Colonic mucosa (tissue), 4 donors: ENCODE measurements at regions not wholly inside any gene's neighbourhood (a gene's known extent, or its start where the extent isn't known, plus 50 kb on each side); places are given as distances from the start of the nearest gene placed in this dataset.
A peak's percentile ranks its signal among the peaks of the same experiment; 100 is the strongest.

Experiments used
- DNase-seq: peaks from one replicate; pipeline ENCODE4 v3.0.0-alpha.2; 2020
- H3K27ac ChIP-seq: fragments of 200-600 bp; one replicate; pipeline ENCODE4 v1.8.0; 2021
- H3K27me3 ChIP-seq: fragments of 200-600 bp; one replicate; pipeline ENCODE4 v1.8.0; 2021
- H3K36me3 ChIP-seq: fragments of 200-600 bp; one replicate; pipeline ENCODE4 v1.8.0; 2021
- H3K4me1 ChIP-seq: fragments of 200-600 bp; one replicate; pipeline ENCODE4 v1.8.0; 2021; ENCODE audit warnings: mild to moderate bottlenecking
- H3K4me3 ChIP-seq: fragments of 200-600 bp; one replicate; pipeline ENCODE4 v1.8.0; 2021
- H3K9ac ChIP-seq, 2 donors: one replicate each; pipeline ENCODE4 v1.7.0; 2013; ENCODE audit warnings: control low read depth in 2 of 2, low read depth in 2 of 2, low read length in 2 of 2
- H3K9me3 ChIP-seq: fragments of 200-600 bp; one replicate; pipeline ENCODE4 v1.8.0; 2021
- intact Hi-C: fragments of 100-400 bp; cut with DNase I; formaldehyde crosslinking; loops from one replicate; pipeline ENCODE4 v1.14.1; 2022
- TF ChIP-seq, protein P1 (sequence below): fragments of 200-600 bp; IDR thresholded peaks from one replicate; pipeline ENCODE4 v1.8.0; 2022; ENCODE audit warnings: antibody characterized with exemption, mild to moderate bottlenecking
- donor health status: healthy.
- donor health status: DM: no; HTN: no; CAD: no.
- donor health status: DM: no; HTN: no; CAD: no.

DNA sequence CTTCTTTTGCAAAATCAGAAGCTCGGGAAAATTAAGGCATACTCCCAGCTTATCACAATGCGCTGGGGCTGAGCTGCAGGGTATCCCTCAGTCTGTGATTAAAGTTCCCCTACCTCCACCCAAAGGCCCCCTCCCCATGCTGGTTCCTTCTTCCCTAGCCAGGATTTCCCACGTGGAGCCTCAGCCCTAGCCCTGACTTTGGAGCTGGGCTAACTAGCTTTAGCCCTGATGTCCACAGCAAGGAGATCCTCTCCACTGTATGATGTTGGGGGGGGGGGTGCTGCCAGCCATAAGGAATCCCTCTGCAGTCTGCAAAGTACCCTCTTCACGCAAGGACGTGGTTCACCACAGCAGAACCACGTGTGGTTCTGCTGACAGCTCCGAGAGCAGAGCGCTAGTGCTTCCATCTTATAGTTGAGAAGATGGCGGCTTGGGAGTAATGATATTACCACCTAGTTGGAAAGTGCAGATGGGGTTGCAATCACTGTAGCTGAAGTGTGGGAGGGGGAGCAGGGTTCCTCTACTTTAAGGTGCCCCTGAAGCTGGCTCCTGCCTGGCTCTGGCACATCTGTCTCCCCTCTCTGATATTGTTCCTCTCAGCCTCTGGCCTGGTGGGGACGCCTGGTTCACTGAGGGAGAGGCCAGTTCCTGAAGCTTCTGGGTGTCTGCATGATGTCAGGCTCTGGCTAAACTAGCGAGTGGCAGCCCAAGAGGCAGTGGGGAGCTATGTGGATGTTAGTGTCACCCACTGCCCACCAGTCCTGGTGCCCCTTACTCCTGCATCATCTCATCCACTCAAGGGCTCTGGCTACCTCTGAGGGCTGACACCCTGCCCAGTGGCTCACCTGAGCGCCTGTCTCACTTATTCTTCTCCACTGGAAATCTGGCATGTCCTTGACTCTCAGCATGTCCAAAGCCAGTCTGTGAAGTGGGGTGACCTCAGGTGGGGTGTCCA, 270.7 kb downstream of the RPS24 start:
- H3K9me3 ChIP-seq: no peaks in the 10 kb centered on the region
- no peaks in the 10 kb centered on the region for H3K4me1 ChIP-seq
- no peaks in the 10 kb centered on the region for H3K27me3 ChIP-seq
- no peak overlapping the region for H3K4me3 ChIP-seq
- peak; percentile 17 for DNase-seq
- H3K9ac ChIP-seq: no peak overlapping the region
- H3K27ac ChIP-seq: no peak overlapping the region
- intact Hi-C loops: loop anchor here (10.0 kb wide), 2 partner anchors 260 to 890 kb away; no protein-coding TSS in a partner anchor
- H3K36me3 ChIP-seq: no peaks in the 10 kb centered on the region
- TF ChIP-seq, protein P1, sequence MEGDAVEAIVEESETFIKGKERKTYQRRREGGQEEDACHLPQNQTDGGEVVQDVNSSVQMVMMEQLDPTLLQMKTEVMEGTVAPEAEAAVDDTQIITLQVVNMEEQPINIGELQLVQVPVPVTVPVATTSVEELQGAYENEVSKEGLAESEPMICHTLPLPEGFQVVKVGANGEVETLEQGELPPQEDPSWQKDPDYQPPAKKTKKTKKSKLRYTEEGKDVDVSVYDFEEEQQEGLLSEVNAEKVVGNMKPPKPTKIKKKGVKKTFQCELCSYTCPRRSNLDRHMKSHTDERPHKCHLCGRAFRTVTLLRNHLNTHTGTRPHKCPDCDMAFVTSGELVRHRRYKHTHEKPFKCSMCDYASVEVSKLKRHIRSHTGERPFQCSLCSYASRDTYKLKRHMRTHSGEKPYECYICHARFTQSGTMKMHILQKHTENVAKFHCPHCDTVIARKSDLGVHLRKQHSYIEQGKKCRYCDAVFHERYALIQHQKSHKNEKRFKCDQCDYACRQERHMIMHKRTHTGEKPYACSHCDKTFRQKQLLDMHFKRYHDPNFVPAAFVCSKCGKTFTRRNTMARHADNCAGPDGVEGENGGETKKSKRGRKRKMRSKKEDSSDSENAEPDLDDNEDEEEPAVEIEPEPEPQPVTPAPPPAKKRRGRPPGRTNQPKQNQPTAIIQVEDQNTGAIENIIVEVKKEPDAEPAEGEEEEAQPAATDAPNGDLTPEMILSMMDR: no peak

DNA sequence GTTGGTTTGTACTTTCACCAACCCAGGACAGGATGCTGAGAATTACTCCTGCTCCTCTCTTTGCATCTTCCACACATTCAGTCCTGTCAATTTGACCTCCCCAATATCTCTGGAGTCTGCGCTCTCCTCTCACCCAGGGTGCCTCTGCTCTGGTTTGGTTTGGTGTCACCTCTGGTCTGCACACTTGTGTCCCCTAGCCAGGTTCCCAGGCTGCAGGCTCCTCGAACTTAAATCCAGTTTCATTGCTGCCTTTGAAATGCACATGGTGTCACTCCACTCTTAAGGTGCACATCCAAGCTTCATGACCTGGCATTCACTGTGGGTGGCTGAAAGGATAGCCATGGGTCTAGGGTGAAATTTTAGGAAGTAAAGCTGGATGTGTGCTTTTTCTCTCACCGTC, 271.6 kb downstream of the RPS24 start:
- no peak for DNase-seq
- H3K27ac ChIP-seq: no peak overlapping the region
- H3K4me3 ChIP-seq: no peak overlapping the region
- no peaks in the 10 kb centered on the region for H3K4me1 ChIP-seq
- H3K36me3 ChIP-seq: no peaks in the 10 kb centered on the region
- intact Hi-C loops: loop anchor here (10.0 kb wide), 2 partner anchors 261 to 889 kb away; no protein-coding TSS in a partner anchor
- TF ChIP-seq, protein P1: no peak
- no peak overlapping the region for H3K9ac ChIP-seq
- H3K9me3 ChIP-seq: no peaks in the 10 kb centered on the region
- no peaks in the 10 kb centered on the region for H3K27me3 ChIP-seq

DNA sequence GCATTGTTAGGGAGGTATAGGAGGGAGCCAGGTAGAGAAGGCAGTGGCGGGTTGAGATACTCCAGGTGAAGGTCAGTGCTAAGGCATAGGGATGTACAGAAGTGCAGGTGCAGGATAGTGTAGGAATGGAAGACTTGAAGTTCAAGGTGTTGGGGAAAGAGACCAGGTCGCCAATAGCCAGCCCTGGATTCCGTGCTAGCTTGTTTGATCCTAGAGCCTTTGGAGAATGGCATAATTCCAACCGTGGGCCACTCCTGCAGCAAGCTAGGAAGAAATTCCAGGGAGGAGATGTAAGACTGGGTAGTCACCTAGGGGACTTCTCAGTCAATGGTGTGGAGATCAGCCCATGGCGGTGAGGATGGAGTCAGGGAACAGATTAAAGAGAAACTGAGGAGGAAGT, 272.7 kb downstream of the RPS24 start:
- Histone ChIP-seq H3K36me3 (no peaks in the 10 kb centered on the region), H3K9me3 (no peaks in the 10 kb centered on the region), H3K27ac (no peak overlapping the region), H3K4me1 (no peaks in the 10 kb centered on the region), H3K9ac (no peak overlapping the region), H3K27me3 (no peaks in the 10 kb centered on the region), H3K4me3 (no peak overlapping the region)
- TF ChIP-seq, protein P1: no peak
- DNase-seq: peak; percentile 13
- intact Hi-C loops: loop anchor here (10.0 kb wide), 2 partner anchors 262 to 888 kb away; no protein-coding TSS in a partner anchor

DNA sequence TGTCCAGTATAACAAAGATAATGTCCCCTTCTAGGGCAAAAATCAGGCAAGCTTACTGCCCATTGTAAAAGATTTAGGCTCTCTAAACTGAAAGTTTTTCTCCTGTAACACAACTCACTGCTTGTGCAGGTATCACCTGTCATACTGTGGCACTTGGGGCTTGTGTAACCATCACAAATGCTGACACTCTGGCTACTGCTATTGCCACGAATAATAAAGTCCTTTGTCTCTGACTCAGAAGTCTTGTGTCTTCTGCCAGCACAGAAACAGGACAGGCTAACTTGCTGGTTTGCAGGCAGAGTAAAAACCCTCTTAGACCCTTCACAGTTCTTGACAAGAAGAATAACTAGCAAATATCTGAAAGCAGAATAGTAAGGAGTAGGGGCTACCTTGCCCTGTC, 273.9 kb downstream of the RPS24 start:
- no peaks in the 10 kb centered on the region for H3K4me1 ChIP-seq
- H3K9ac ChIP-seq: no peak overlapping the region
- H3K4me3 ChIP-seq: no peak overlapping the region
- TF ChIP-seq, protein P1: no peak
- no peak overlapping the region for H3K27ac ChIP-seq
- intact Hi-C loops: loop anchor here (10.0 kb wide), 2 partner anchors 263 to 887 kb away; no protein-coding TSS in a partner anchor
- DNase-seq: peak; percentile 2
- H3K36me3 ChIP-seq: no peaks in the 10 kb centered on the region
- no peaks in the 10 kb centered on the region for H3K9me3 ChIP-seq
- H3K27me3 ChIP-seq: no peaks in the 10 kb centered on the region

DNA sequence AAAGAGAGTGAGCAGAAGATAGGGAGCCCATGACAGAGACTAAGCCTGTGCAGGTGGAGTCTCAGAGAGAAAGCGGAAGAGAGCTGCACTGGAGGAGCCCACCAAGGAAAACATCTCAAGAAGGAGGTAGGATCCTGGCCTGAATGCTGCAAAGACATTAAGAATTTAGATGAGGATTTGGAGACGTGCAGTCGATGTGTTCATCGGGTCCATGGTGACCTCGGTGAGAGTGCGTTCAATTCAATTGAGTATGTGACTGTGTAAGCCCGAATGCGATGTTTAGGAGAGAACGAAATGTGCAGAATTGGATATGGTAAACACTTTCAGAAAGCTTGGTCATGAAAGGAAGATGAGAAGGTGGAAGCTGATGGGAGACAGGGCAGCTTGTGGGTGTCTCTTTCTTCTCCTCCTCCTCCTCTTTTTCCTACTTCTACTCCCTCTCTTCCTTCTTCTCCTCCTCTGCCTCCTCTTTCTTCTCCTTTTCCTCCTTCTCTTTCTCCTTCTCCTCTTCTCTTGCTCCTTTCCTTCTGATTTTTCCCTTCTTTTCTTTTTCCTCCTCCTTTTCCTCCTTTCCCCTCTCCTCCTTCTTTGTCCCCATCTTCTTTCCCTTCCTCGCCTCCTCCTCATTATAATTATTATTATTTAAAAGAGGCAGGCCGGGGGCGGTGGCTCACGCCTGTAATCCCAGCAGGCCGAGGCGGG, 276.0 kb downstream of the RPS24 start:
- intact Hi-C loops: loop anchor here (10.0 kb wide), 2 partner anchors 265 to 885 kb away; no protein-coding TSS in a partner anchor
- peak; percentile 9 for DNase-seq

More for the DNA sequence above, 276.0 kb downstream of the RPS24 start:
- Histone ChIP-seq H3K9ac (no peak overlapping the region), H3K9me3 (no peaks in the 10 kb centered on the region), H3K4me1 (no peaks in the 10 kb centered on the region), H3K27me3 (no peaks in the 10 kb centered on the region), H3K27ac (no peak overlapping the region), H3K36me3 (no peaks in the 10 kb centered on the region), H3K4me3 (no peak overlapping the region)
- TF ChIP-seq, protein P1: no peak
